ENCODE measurements at regions not wholly inside any gene's neighbourhood (a gene's known extent, or its start where the extent isn't known, plus 50 kb on each side); places are given as distances from the start of the nearest gene placed in this dataset.
A peak's percentile ranks its signal among the peaks of the same experiment; 100 is the strongest.

- POLR2A ChIA-PET: no interaction called here
- CTCF ChIA-PET: interaction anchor here (1.8 kb wide), 1 partner anchor 10 kb away, joined by 7 read pairs; no protein-coding TSS in a partner anchor
These were observed 185.4 kb upstream of the SERP2 start for GRCh38 chr13:44188257-44188656.

DNA sequence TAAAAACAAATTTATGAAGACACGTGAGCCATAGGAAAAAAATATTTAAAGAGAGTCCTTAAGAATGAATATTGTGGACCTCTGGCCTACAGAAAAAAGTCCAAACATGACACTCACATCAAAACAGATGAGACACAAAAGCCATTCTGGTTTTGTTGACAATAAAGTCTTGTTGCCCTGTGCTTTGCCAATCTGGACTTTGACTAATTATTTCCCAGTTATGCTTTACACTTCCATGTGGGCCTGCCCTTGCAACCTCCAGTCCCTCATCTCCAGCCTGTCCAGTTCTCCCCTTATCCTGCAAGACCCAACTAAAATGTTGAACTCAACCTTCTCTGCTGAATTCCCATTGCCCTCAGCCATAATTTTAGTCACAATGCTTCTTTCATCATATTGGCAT is 184.5 kb upstream of the SERP2 start:
- ChIA-PET POLR2A (no interaction called here), CTCF (no interaction called here)
- H3K36me3 ChIP-seq (ENCODE audit: control insufficient read depth, insufficient read depth, low read length): no peaks in the 10 kb centered on the region
- no peaks in the 10 kb centered on the region for H3K27me3 ChIP-seq (ENCODE audit: control insufficient read depth, insufficient read depth, low read length)
- TF ChIP-seq, protein P1, sequence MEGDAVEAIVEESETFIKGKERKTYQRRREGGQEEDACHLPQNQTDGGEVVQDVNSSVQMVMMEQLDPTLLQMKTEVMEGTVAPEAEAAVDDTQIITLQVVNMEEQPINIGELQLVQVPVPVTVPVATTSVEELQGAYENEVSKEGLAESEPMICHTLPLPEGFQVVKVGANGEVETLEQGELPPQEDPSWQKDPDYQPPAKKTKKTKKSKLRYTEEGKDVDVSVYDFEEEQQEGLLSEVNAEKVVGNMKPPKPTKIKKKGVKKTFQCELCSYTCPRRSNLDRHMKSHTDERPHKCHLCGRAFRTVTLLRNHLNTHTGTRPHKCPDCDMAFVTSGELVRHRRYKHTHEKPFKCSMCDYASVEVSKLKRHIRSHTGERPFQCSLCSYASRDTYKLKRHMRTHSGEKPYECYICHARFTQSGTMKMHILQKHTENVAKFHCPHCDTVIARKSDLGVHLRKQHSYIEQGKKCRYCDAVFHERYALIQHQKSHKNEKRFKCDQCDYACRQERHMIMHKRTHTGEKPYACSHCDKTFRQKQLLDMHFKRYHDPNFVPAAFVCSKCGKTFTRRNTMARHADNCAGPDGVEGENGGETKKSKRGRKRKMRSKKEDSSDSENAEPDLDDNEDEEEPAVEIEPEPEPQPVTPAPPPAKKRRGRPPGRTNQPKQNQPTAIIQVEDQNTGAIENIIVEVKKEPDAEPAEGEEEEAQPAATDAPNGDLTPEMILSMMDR (IDR thresholded peaks at IDR 0.05; ENCODE audit: insufficient read depth, low read depth, low read length): no peak
- H3K4me3 ChIP-seq (ENCODE audit: low read depth, low read length): no peak overlapping the region
- DNase-seq (ENCODE audit: low read depth): no peak

More at GRCh38 chr13:44188257-44188656, 185.4 kb upstream of the SERP2 start:
- H3K4me3 ChIP-seq (ENCODE audit: low read depth, low read length): no peak overlapping the region
- TF ChIP-seq, protein P1 (IDR thresholded peaks at IDR 0.05; ENCODE audit: insufficient read depth, low read depth, low read length): no peak
- H3K36me3 ChIP-seq (ENCODE audit: control insufficient read depth, insufficient read depth, low read length): no peaks in the 10 kb centered on the region
- no peaks in the 10 kb centered on the region for H3K27me3 ChIP-seq (ENCODE audit: control insufficient read depth, insufficient read depth, low read length)
- no peak for DNase-seq (ENCODE audit: low read depth)

- ChIA-PET CTCF (interaction anchor here (0.5 to 3.5 kb wide), 27 partner anchors 9 to 851 kb away, joined by 3 to 48 read pairs (median 4); no protein-coding TSS in a partner anchor), POLR2A (interaction anchor here (0.5 kb wide), 1 partner anchor 244 kb away, joined by 3 read pairs; no protein-coding TSS in a partner anchor)
- no peak for DNase-seq (ENCODE audit: low read depth)
- TF ChIP-seq, protein P1 (IDR thresholded peaks at IDR 0.05; ENCODE audit: insufficient read depth, low read depth, low read length): no peak
- Histone ChIP-seq H3K4me3 (ENCODE audit: low read depth, low read length) (no peak overlapping the region), H3K27me3 (ENCODE audit: control insufficient read depth, insufficient read depth, low read length) (peaks cover 1% of the 10 kb centered on the region), H3K36me3 (ENCODE audit: control insufficient read depth, insufficient read depth, low read length) (no peaks in the 10 kb centered on the region)
These were observed 182.5 kb upstream of the SERP2 start for GRCh38 chr13:44191103-44191502.

- H3K27me3 ChIP-seq (ENCODE audit: control insufficient read depth, insufficient read depth, low read length): peaks cover 3% of the 10 kb centered on the region
- no peaks in the 10 kb centered on the region for H3K36me3 ChIP-seq (ENCODE audit: control insufficient read depth, insufficient read depth, low read length)
- H3K4me3 ChIP-seq (ENCODE audit: low read depth, low read length): no peak overlapping the region
- peak; percentile 46 for DNase-seq (ENCODE audit: low read depth)
- ChIA-PET CTCF (interaction anchor here (0.5 to 3.5 kb wide), 29 partner anchors 8 to 852 kb away, joined by 3 to 48 read pairs (median 4); no protein-coding TSS in a partner anchor), POLR2A (interaction anchor here (0.5 kb wide), 1 partner anchor 244 kb away, joined by 3 read pairs; no protein-coding TSS in a partner anchor)
- TF ChIP-seq, protein P1 (IDR thresholded peaks at IDR 0.05; ENCODE audit: insufficient read depth, low read depth, low read length): peak; percentile 77
These were observed 182.0 kb upstream of the SERP2 start for GRCh38 chr13:44191504-44192171.

DNA sequence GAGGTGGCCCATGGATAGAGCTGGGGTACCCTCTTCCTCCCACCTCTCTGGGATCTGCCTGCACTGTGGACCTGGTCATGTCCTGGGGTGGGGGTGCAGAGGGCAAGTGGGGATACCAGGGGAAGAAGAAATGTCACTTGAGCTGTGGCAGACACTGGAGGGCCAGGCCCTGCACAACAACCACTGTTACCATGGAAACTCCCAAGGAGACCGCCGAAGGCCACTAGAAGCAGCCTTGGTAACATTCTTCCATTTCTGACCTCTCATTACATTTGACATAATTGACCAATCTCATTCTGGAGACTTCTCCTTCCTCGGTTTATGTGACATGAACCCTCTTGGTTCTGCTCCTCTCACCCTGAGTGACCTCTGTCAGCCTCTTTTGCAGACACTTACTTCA is 179.9 kb upstream of the SERP2 start:
- CTCF ChIA-PET: no interaction called here
- Histone ChIP-seq H3K4me3 (ENCODE audit: low read depth, low read length) (no peak overlapping the region), H3K27me3 (ENCODE audit: control insufficient read depth, insufficient read depth, low read length) (peaks cover 3% of the 10 kb centered on the region), H3K36me3 (ENCODE audit: control insufficient read depth, insufficient read depth, low read length) (no peaks in the 10 kb centered on the region)
- TF ChIP-seq, protein P1 (IDR thresholded peaks at IDR 0.05; ENCODE audit: insufficient read depth, low read depth, low read length): no peak
- POLR2A ChIA-PET: no interaction called here
- no peak for DNase-seq (ENCODE audit: low read depth)

All from BJ (cell line).